AG04450 (cell line): ENCODE measurements at regions not wholly inside any gene's neighbourhood (a gene's known extent, or its start where the extent isn't known, plus 50 kb on each side); places are given as distances from the start of the nearest gene placed in this dataset.

ENCODE experiments used
- CTCF ChIA-PET: fragments of 300-600, 350-600 bp; formaldehyde crosslinking; extraction: SDS; loops from one replicate; lab custom pipeline; 2022; ENCODE audit warnings: antibody characterized with exemption, inconsistent platforms; lab: Charles Lee
- POLR2A ChIA-PET: fragments of 350-600 bp; formaldehyde crosslinking; extraction: SDS; loops from one replicate; lab custom pipeline; 2021; ENCODE audit warnings: antibody characterized with exemption, inconsistent platforms; lab: Yijun Ruan, JAX
- DNase-seq: peaks from one replicate; pipeline ENCODE4 v3.0.0-alpha.2; 2011; ENCODE audit warnings: low read depth, low spot score
- H3K27ac ChIP-seq: one replicate; pipeline ENCODE4 v1.5.1; 2012; ENCODE audit warnings: low read depth, low read length, control low read depth
- H3K27me3 ChIP-seq: one replicate; pipeline ENCODE4 v1.6.0; 2012; ENCODE audit warnings: low read length; ENCODE audit not compliant: control insufficient read depth, insufficient read depth
- H3K4me3 ChIP-seq: 2 replicates; pipeline ENCODE4 v1.5.1; 2011; ENCODE audit warnings: mild to moderate bottlenecking, low read depth, low read length, control low read depth
- H3K9me3 ChIP-seq: 2 replicates; pipeline ENCODE4 v1.5.1; 2012; ENCODE audit warnings: low read length; ENCODE audit not compliant: control insufficient read depth, insufficient read depth
- CTCF ChIP-seq: IDR thresholded peaks from 2 replicates; pipeline ENCODE4 v1.5.1; 2011; ENCODE audit warnings: low read depth, low read length, control low read depth, inconsistent platforms

- no peaks in the 10 kb centered on the region for H3K27me3 ChIP-seq
- no peaks in the 10 kb centered on the region; the same call in 1 of the 2 replicates for H3K9me3 ChIP-seq
- no peak overlapping the region for H3K27ac ChIP-seq
- ChIA-PET CTCF (no interaction called here), POLR2A (no interaction called here)
- no peak for DNase-seq
- no peak for TF ChIP-seq CTCF
- H3K4me3 ChIP-seq: no peak overlapping the region
Observed at GRCh38 chr6:141258516-141258915, 874.2 kb upstream of the GJE1 start.

GRCh38 chr6:141254336-141254735 is 878.4 kb upstream of the GJE1 start:
- ChIA-PET CTCF (no interaction called here), POLR2A (no interaction called here)
- H3K27ac ChIP-seq: no peak overlapping the region
- no peaks in the 10 kb centered on the region for H3K27me3 ChIP-seq
- no peak overlapping the region for H3K4me3 ChIP-seq
- H3K9me3 ChIP-seq: no peaks in the 10 kb centered on the region
- no peak for DNase-seq
- TF ChIP-seq CTCF: no peak

- Histone ChIP-seq H3K27me3 (no peaks in the 10 kb centered on the region), H3K27ac (no peak overlapping the region), H3K4me3 (no peak overlapping the region), H3K9me3 (no peaks in the 10 kb centered on the region)
- POLR2A ChIA-PET: no interaction called here
- DNase-seq: no peak
- CTCF ChIA-PET: no interaction called here
- TF ChIP-seq CTCF: no peak
Observed at GRCh38 chr6:141252828-141253608, 879.7 kb upstream of the GJE1 start.

- ChIA-PET POLR2A (no interaction called here), CTCF (no interaction called here)
- no peak overlapping the region for H3K4me3 ChIP-seq
- H3K27me3 ChIP-seq: no peaks in the 10 kb centered on the region
- H3K9me3 ChIP-seq: no peaks in the 10 kb centered on the region
- no peak for TF ChIP-seq CTCF
- H3K27ac ChIP-seq: no peak overlapping the region
- DNase-seq: no peak
Observed at GRCh38 chr6:141251286-141251685, 881.4 kb upstream of the GJE1 start.

GRCh38 chr6:141248021-141248799 is 884.5 kb upstream of the GJE1 start:
- Histone ChIP-seq H3K27me3 (no peaks in the 10 kb centered on the region), H3K9me3 (no peaks in the 10 kb centered on the region), H3K27ac (no peak overlapping the region), H3K4me3 (no peak overlapping the region)
- POLR2A ChIA-PET: no interaction called here
- no peak for TF ChIP-seq CTCF
- CTCF ChIA-PET: no interaction called here
- no peak for DNase-seq
